ENCODE measurements at regions not wholly inside any gene's neighbourhood (a gene's known extent, or its start where the extent isn't known, plus 50 kb on each side); places are given as distances from the start of the nearest gene placed in this dataset.
"Not testable (repeated sequence)": the region's sequence is repeated elsewhere in the genome, so short reads cannot be mapped to it uniquely, and the experiment has no call there.

DNA sequence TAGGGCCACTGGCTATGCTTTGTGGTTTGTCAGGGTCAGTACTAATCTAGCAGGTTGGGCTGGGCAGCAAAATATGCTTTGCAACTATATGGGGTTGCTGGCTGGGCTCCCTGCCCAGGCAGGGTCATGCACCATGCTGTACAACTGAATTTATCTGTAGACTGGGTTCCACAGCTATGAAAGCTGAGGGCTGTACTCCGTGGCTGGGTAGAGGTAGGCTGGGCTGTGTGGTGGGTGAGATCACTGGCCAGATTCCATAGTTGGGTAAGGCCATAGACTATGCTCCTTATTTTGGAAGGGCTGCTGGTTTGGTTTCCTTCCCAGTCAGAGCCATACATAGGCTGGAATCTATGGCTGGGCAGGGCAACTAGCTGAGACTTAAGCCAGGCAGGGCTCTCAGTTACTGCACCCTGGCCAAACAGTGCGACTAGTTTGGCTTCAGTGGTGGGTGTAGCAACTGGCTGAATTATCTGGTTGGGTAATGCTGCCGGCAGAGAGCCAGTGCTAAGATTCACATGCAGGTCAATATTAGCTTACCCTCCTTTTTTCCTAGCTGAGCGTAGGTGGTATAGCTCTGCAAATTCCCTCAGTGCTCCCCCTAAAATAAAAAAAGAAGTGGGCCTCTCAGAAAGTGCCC lies 769.1 kb upstream of the CDH8 start:
- H3K4me3 ChIP-seq (ENCODE audit: low read depth, low read length): no peak overlapping the region
- no peak for DNase-seq (ENCODE audit: low read depth)
- TF ChIP-seq, protein P1, sequence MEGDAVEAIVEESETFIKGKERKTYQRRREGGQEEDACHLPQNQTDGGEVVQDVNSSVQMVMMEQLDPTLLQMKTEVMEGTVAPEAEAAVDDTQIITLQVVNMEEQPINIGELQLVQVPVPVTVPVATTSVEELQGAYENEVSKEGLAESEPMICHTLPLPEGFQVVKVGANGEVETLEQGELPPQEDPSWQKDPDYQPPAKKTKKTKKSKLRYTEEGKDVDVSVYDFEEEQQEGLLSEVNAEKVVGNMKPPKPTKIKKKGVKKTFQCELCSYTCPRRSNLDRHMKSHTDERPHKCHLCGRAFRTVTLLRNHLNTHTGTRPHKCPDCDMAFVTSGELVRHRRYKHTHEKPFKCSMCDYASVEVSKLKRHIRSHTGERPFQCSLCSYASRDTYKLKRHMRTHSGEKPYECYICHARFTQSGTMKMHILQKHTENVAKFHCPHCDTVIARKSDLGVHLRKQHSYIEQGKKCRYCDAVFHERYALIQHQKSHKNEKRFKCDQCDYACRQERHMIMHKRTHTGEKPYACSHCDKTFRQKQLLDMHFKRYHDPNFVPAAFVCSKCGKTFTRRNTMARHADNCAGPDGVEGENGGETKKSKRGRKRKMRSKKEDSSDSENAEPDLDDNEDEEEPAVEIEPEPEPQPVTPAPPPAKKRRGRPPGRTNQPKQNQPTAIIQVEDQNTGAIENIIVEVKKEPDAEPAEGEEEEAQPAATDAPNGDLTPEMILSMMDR (IDR thresholded peaks at IDR 0.05; ENCODE audit: insufficient read depth, low read depth, low read length): no peak

DNA sequence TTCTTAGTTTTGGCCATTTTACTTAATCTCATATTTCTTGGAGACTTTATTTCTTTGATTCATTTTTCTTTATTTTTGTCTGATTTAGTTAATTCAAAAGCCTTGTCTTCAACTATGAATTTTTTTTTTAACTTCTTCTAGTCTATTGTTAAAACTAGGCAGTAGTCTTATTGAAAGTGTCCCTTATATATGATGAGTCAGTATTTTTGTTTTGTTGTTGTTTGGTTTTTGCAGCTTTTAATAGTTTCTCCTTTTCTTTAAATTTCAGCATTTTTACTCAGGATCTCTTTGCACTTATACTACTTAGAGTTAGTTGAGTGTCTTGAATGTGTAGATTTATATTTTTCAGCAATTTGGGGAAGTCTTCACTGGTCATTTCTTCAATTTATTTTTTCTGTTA lies 758.5 kb upstream of the CDH8 start:
- DNase-seq (ENCODE audit: low read depth): no peak
- no peak overlapping the region for H3K4me3 ChIP-seq (ENCODE audit: low read depth, low read length)
- TF ChIP-seq, protein P1 (IDR thresholded peaks at IDR 0.05; ENCODE audit: insufficient read depth, low read depth, low read length): no peak

DNA sequence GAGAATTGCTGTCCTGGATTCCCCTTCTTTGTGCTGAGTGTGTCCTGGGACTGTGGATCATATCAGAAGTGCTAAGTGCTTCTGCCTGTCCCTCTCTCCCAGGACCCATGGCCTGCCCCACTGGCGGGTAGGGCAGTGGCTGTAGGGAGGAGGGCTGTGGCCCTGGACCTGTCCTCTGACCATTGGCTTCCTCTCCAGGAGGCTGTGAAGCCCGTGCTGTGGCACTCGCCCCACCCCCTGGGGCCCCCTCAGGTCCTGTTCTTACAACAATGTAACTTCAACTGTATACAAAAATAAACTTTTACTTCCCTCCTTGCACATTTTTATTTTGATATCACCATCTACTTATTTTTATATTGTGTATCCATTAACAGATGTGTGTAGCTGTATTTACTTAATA lies 743.8 kb upstream of the CDH8 start:
- DNase-seq (ENCODE audit: low read depth); H3K4me3 ChIP-seq (ENCODE audit: low read depth, low read length): not testable (repeated sequence)

DNA sequence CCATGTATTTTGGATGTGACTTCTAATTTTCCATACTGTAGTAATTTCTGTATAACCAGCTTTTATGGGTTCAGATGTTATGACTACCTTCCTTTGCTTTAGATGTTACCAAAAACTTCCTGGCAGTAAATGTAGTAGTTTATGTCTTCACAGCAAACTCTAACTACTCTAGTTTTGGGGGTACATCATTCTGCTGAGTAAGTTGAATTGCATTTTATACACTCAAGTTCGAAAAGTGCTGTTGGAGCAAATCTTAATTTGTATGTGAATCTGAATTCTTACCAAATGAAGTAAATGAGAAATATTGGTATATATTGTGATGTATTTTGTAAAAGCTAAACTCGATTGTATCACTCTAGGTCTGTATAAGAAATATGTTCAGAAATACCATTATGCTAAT lies 728.3 kb upstream of the CDH8 start:
- no peak for DNase-seq (ENCODE audit: low read depth)
- no peak overlapping the region for H3K4me3 ChIP-seq (ENCODE audit: low read depth, low read length)
- TF ChIP-seq, protein P1 (IDR thresholded peaks at IDR 0.05; ENCODE audit: insufficient read depth, low read depth, low read length): no peak

DNA sequence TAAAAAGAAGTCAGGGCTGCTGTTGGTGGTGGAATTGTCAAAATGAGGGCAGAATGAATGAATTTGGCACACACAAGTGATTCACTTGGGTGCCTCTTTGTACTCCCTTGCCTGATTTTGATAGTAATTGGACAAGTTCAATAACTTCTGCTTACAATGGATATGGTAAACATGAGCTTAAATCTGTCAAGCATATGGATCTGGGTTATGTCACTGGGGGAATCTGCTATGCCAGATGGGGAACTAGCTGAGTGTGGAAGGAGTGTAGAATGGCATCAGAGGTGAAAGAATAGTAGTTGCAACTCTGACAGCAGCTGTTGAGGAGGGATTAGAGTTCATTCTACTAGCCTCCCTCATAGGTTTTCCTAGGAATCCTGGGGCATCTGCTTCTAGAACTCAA lies 724.2 kb upstream of the CDH8 start:
- no peak overlapping the region for H3K4me3 ChIP-seq (ENCODE audit: low read depth, low read length)
- no peak for DNase-seq (ENCODE audit: low read depth)
- TF ChIP-seq, protein P1 (IDR thresholded peaks at IDR 0.05; ENCODE audit: insufficient read depth, low read depth, low read length): no peak

DNA sequence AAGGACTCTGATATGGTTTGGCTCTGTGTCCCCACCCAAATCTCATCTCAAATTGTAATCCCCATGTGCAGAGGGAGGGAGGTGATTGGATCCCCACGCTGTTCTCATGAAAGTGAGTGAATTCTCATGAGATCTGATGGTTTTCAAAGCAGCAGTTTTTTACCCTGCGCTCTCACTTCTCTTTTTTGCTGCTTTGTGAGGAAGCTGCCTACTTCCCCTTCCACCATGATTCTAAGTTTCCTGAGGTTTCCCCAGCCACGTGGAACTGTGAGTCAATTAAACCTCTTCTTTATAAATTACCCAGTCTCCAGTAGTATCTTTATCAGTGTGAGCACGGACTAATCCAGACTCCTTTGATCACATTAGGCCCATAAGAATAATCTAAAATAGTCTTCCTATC lies 719.7 kb upstream of the CDH8 start:
- DNase-seq (ENCODE audit: low read depth): no peak
- TF ChIP-seq, protein P1 (IDR thresholded peaks at IDR 0.05; ENCODE audit: insufficient read depth, low read depth, low read length): no peak

DNA sequence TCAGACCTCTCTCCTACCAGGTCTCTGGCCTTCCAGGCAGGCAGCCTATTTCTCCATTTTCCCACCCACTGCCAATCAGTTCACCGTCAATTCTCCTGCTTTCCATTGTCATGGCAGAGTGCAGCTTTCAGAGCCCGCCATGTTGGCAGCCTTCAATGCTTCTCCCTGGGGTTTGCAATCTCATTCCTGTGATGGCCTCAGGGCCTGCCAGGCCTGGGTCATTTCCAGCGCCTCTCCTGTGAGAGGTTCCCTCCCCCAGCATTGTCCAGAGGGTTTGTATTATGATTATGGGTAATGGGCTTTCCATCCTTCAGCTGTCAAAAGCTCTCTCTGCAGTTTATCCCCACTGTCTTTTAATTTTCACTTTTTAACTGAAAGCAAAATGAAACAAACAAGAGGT lies 716.6 kb upstream of the CDH8 start:
- H3K4me3 ChIP-seq (ENCODE audit: low read depth, low read length): no peak overlapping the region
- no peak for DNase-seq (ENCODE audit: low read depth)
- TF ChIP-seq, protein P1 (IDR thresholded peaks at IDR 0.05; ENCODE audit: insufficient read depth, low read depth, low read length): no peak

More for the DNA sequence above, 719.7 kb upstream of the CDH8 start:
- H3K4me3 ChIP-seq (ENCODE audit: low read depth, low read length): no peak overlapping the region

Measured in fibroblast of villous mesenchyme (primary cell).